Natural killer cell (primary cell): ENCODE measurements at regions not wholly inside any gene's neighbourhood (a gene's known extent, or its start where the extent isn't known, plus 50 kb on each side); places are given as distances from the start of the nearest gene placed in this dataset.

ENCODE experiments used
- ATAC-seq, 3 donors: fragments of 150-1000 bp in 2 of 3; fragments of 200-7000 bp in 1 of 3; cut with Tn5 transposase; 1 replicate in 1 of 3; 2 replicates in 2 of 3; pipeline ENCODE4 v1.10.0; 2021; ENCODE audit warnings: mild to moderate bottlenecking in 2 of 3, moderate library complexity in 2 of 3
- DNase-seq, 2 donors: peaks; one replicate each; pipeline versions ENCODE4 v3.0.0 to v3.0.0-alpha.2; 2013 to 2021; ENCODE audit warnings: mixed read lengths in 1 of 2
- H3K27ac ChIP-seq: one replicate; pipeline ENCODE4 v1.5.1; 2013; ENCODE audit warnings: mild to moderate bottlenecking, low read length
- H3K27me3 ChIP-seq: one replicate; pipeline ENCODE4 v1.6.1; 2013; ENCODE audit warnings: low read length; ENCODE audit not compliant: control insufficient read depth, insufficient read depth
- H3K36me3 ChIP-seq: one replicate; pipeline ENCODE4 v1.6.1; 2013; ENCODE audit warnings: low read length; ENCODE audit not compliant: control insufficient read depth, insufficient read depth
- H3K4me1 ChIP-seq: one replicate; pipeline ENCODE4 v1.6.1; 2013; ENCODE audit warnings: low read length; ENCODE audit not compliant: control insufficient read depth, insufficient read depth
- H3K4me3 ChIP-seq: one replicate; pipeline ENCODE4 v1.5.1; 2013; ENCODE audit warnings: low read length
- H3K9me3 ChIP-seq: one replicate; pipeline ENCODE4 v1.6.1; 2013; ENCODE audit warnings: low read length; ENCODE audit not compliant: control insufficient read depth, insufficient read depth
- H3K27ac Mint-ChIP-seq, 2 donors: one replicate each; pipeline ENCODE4 v1.8.0; 2022; ENCODE audit warnings: mild to moderate bottlenecking in 2 of 2, mixed read lengths in 2 of 2, moderate library complexity in 1 of 2
- H3K27me3 Mint-ChIP-seq, 2 donors: one replicate each; pipeline ENCODE4 v1.8.0; 2022; ENCODE audit warnings: low read depth in 2 of 2, mixed read lengths in 2 of 2
- H3K36me3 Mint-ChIP-seq: one replicate; pipeline ENCODE4 v1.8.0; 2022; ENCODE audit warnings: mixed read lengths
- H3K4me1 Mint-ChIP-seq, 2 donors: one replicate each; pipeline ENCODE4 v1.8.0; 2022; ENCODE audit warnings: mixed read lengths in 2 of 2
- H3K4me3 Mint-ChIP-seq: one replicate; pipeline ENCODE4 v1.8.0; 2022; ENCODE audit warnings: mild to moderate bottlenecking, moderate library complexity, mixed read lengths
- H3K9me3 Mint-ChIP-seq, 2 donors: one replicate each; pipeline ENCODE4 v1.8.0; 2022; ENCODE audit warnings: mixed read lengths in 2 of 2
- WGBS: methylation state at CpG from one replicate; pipeline ENCODE4 v1.1.7; 2013; ENCODE audit warnings: missing lambda C conversion rate; ENCODE audit not compliant: insufficient coverage; 5-methylcytosine and 5-hydroxymethylcytosine counted together
- intact Hi-C: fragments of 100-400 bp; cut with micrococcal nuclease; formaldehyde crosslinking; loops from one replicate; pipeline ENCODE4 v1.14.2; 2022
- TF ChIP-seq, protein P1 (sequence below): fragments of 200-600 bp; IDR thresholded peaks from one replicate; pipeline ENCODE4 v1.8.0; 2022; ENCODE audit warnings: antibody characterized with exemption

DNA sequence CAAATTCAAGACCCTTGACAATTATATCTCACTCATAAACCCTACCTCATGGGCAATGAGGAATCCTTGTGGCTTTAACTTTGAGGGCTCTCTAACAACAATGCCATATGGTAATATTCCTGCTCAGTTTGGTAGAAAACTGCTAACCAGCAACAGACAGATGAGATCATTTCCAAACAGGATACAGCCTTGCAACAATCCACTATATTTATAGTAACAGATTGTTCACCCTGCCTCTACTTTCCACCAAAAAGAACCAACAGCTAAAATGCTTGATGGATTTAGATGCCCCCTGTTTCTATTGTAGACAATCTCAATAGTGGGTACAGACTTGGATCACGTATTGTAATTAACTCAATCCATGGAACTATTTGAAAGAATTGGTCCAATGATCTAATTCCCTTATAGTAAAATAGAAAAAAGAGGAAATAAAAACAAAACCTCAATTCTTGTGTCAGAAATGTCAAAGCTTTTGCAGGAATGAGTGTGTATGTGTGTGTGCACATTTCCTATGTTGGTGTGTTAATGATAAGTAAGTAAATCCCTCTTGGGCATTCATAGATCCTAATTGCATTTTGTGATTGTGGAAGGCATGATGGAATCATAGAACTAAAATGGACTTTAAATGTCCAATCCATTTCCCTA lies 100.0 kb upstream of the EDEM3 start:
- H3K4me1 Mint-ChIP-seq: peaks cover 9 to 10% of the 10 kb centered on the region in 2 donors
- TF ChIP-seq, protein P1, sequence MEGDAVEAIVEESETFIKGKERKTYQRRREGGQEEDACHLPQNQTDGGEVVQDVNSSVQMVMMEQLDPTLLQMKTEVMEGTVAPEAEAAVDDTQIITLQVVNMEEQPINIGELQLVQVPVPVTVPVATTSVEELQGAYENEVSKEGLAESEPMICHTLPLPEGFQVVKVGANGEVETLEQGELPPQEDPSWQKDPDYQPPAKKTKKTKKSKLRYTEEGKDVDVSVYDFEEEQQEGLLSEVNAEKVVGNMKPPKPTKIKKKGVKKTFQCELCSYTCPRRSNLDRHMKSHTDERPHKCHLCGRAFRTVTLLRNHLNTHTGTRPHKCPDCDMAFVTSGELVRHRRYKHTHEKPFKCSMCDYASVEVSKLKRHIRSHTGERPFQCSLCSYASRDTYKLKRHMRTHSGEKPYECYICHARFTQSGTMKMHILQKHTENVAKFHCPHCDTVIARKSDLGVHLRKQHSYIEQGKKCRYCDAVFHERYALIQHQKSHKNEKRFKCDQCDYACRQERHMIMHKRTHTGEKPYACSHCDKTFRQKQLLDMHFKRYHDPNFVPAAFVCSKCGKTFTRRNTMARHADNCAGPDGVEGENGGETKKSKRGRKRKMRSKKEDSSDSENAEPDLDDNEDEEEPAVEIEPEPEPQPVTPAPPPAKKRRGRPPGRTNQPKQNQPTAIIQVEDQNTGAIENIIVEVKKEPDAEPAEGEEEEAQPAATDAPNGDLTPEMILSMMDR: no peak
- intact Hi-C loops: no loop called here

DNA sequence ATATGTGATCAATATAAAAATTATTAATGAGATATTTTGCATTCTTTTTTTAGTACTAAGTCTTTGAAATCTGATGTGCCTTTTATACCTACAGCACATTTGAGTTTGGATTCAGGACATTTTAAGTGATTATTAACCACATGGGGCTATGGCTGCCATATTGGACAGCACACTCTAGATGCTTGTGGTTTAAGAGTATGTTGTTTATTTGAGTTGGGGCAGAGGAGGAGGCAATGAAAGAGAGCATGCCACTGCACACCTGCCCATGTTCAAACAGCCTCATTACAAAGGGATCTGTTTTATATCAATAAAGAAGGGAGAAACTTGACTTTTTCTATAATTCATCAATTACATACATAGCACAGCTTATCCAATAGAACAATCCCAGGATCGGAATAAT lies 99.4 kb upstream of the EDEM3 start:
- Histone ChIP-seq H3K27me3 (no peaks in the 10 kb centered on the region), H3K4me3 (no peak overlapping the region), H3K4me1 (peaks cover 6% of the 10 kb centered on the region), H3K9me3 (no peaks in the 10 kb centered on the region), H3K27ac (no peak overlapping the region), H3K36me3 (no peaks in the 10 kb centered on the region)
- intact Hi-C loops: no loop called here
- WGBS: no CpG with 5 or more reads among the region's 1 CpG
- ATAC-seq: no peak
- Mint-ChIP-seq H3K4me1 (peaks cover 9 to 10% of the 10 kb centered on the region in 2 donors), H3K9me3 (no peaks in the 10 kb centered on the region), H3K4me3 (no peak overlapping the region), H3K36me3 (no peaks in the 10 kb centered on the region), H3K27ac (no peak overlapping the region), H3K27me3 (peaks cover 0 to 7% of the 10 kb centered on the region in 2 donors)
- TF ChIP-seq, protein P1: no peak
- no peak for DNase-seq

More for the DNA sequence above, 100.0 kb upstream of the EDEM3 start:
- no peak for DNase-seq
- Histone ChIP-seq H3K4me3 (no peak overlapping the region), H3K36me3 (no peaks in the 10 kb centered on the region), H3K9me3 (no peaks in the 10 kb centered on the region), H3K27me3 (no peaks in the 10 kb centered on the region), H3K27ac (no peak overlapping the region), H3K4me1 (peaks cover 6% of the 10 kb centered on the region)
- H3K27ac Mint-ChIP-seq: no peak overlapping the region
- no peaks in the 10 kb centered on the region for H3K36me3 Mint-ChIP-seq
- H3K27me3 Mint-ChIP-seq: peaks cover 0 to 7% of the 10 kb centered on the region in 2 donors
- no peak for ATAC-seq
- WGBS: no CpG with 5 or more reads among the region's 1 CpG
- no peaks in the 10 kb centered on the region for H3K9me3 Mint-ChIP-seq
- no peak overlapping the region for H3K4me3 Mint-ChIP-seq

DNA sequence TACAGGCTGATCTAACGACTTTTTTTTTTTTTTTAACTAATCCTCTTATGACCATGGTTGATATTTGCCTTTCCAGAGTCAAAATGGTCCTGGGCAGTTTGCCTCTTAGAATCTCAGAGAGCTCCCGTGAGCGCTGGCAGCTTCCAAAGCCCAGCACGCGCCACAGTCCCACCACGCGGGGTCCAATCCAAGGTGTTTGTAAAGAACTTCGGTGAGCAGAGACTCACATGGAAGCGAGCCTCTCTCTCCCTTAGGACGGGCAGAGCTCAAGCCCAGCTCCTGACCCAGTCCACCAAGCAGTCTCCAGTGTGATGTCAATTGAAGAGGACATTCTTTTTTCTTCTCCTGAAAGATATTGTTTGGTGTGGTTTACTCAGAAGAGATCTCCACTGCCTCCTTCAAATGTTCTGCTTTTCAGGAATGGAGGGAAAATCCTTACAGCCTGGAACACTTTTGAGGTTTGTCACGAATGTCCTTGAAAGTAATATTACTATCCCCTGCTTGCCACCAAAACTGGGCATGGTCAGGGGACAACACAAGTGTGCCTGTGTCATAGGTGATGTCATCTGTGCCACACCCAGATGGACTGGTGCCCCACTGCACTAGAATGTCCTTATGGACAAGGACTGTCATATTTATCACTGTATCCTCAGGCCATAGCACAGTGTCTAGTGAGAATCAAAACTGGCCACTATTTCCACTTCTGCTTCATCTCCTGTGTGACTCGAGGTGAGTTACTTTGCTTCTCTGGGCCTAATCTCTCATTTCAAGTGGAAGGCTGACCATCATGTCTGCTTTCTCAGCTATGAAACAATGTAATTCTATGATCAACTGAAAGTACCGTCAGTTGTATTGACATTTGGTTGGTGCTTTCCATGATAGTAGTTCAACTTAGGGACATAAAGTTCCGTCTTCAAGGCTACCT lies 97.4 kb upstream of the EDEM3 start:
- no peak for ATAC-seq

More for the DNA sequence above, 97.4 kb upstream of the EDEM3 start:
- no peak overlapping the region for H3K27ac ChIP-seq
- H3K4me1 ChIP-seq: peaks cover 6% of the 10 kb centered on the region
- no peaks in the 10 kb centered on the region for H3K27me3 ChIP-seq
- H3K9me3 Mint-ChIP-seq: no peaks in the 10 kb centered on the region
- DNase-seq: no peak
- H3K4me3 ChIP-seq: no peak overlapping the region
- no peak overlapping the region for H3K4me3 Mint-ChIP-seq
- intact Hi-C loops: no loop called here
- H3K27ac Mint-ChIP-seq: no peak overlapping the region
- TF ChIP-seq, protein P1: no peak
- peaks cover 0 to 7% of the 10 kb centered on the region in 2 donors for H3K27me3 Mint-ChIP-seq
- no peaks in the 10 kb centered on the region for H3K9me3 ChIP-seq
- no peaks in the 10 kb centered on the region for H3K36me3 ChIP-seq
- H3K36me3 Mint-ChIP-seq: no peaks in the 10 kb centered on the region
- H3K4me1 Mint-ChIP-seq: peaks cover 8% of the 10 kb centered on the region in 2 donors
- WGBS: 97% methylated on average over 14 of the region's 14 CpGs
